ENCODE measurements at regions not wholly inside any gene's neighbourhood (a gene's known extent, or its start where the extent isn't known, plus 50 kb on each side); places are given as distances from the start of the nearest gene placed in this dataset.

- TF ChIP-seq CTCF (IDR thresholded peaks at IDR 0.05; ENCODE audit: insufficient read depth, low read depth, low read length) (no peak), EZH2 (IDR thresholded peaks at IDR 0.05; ENCODE audit: insufficient read depth, low read length) (no peak)
Observed at GRCh38 chr7:82534684-82535083, 91.1 kb upstream of the CACNA2D1 start.
